ENCODE measurements at regions not wholly inside any gene's neighbourhood (a gene's known extent, or its start where the extent isn't known, plus 50 kb on each side); places are given as distances from the start of the nearest gene placed in this dataset.

DNA sequence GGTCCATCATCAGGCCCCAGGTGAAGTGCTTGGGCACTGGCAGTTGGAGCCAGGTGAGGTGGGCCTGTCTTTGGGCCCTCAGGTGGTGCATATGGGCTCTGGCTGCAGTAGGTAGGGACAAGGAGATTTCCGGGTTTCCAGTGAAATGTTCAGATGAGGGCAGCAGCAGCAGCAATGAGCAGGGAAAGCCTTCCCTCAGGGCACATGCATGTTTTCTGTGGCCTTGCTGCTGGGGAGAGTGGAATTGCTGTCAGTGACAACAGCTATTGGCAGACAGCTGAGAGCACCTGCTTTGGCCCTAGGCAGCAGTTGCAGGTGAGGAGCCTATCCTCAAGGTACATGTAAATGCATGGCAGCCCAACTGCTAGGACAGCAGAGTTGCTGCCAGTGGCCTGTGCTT, 58.9 kb upstream of the QRFPR start:
- ChIA-PET CTCF (no interaction called here), POLR2A (no interaction called here)
- TF ChIP-seq, protein P1, sequence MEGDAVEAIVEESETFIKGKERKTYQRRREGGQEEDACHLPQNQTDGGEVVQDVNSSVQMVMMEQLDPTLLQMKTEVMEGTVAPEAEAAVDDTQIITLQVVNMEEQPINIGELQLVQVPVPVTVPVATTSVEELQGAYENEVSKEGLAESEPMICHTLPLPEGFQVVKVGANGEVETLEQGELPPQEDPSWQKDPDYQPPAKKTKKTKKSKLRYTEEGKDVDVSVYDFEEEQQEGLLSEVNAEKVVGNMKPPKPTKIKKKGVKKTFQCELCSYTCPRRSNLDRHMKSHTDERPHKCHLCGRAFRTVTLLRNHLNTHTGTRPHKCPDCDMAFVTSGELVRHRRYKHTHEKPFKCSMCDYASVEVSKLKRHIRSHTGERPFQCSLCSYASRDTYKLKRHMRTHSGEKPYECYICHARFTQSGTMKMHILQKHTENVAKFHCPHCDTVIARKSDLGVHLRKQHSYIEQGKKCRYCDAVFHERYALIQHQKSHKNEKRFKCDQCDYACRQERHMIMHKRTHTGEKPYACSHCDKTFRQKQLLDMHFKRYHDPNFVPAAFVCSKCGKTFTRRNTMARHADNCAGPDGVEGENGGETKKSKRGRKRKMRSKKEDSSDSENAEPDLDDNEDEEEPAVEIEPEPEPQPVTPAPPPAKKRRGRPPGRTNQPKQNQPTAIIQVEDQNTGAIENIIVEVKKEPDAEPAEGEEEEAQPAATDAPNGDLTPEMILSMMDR (IDR thresholded peaks at IDR 0.05), result no peak
- no peaks in the 10 kb centered on the region for H3K9me3 Mint-ChIP-seq
- no peaks in the 10 kb centered on the region for H3K27me3 Mint-ChIP-seq
- Histone ChIP-seq H3K36me3 (ENCODE audit: insufficient read depth, low read length) (no peaks in the 10 kb centered on the region), H3K4me1 (ENCODE audit: insufficient read depth, low read length) (no peaks in the 10 kb centered on the region), H3K27me3 (ENCODE audit: control insufficient read depth in 1 of 2, insufficient read depth in 2 of 2, low read length in 2 of 2) (no peaks in the 10 kb centered on the region), H3K9me3 (ENCODE audit: control insufficient read depth in 1 of 2, insufficient read depth in 1 of 2, low read length in 2 of 2) (peaks cover 8 to 24% of the 10 kb centered on the region in 2 experiments), H3K4me3 (ENCODE audit: low read length) (no peak overlapping the region), H3K27ac (ENCODE audit: low read depth in 1 of 2, low read length in 2 of 2) (no peak overlapping the region)
- no peaks in the 10 kb centered on the region for H3K36me3 Mint-ChIP-seq (ENCODE audit: low read depth)
- no peak overlapping the region for H3K4me3 Mint-ChIP-seq
- DNase-seq, result no peak
- intact Hi-C loops (cut with DNase I, micrococcal nuclease), result no loop called here
- ATAC-seq (ENCODE audit: poor library complexity), result no peak
- no peak overlapping the region for H3K27ac Mint-ChIP-seq
- H3K4me1 Mint-ChIP-seq (ENCODE audit: low read depth), result no peaks in the 10 kb centered on the region
